Astrocyte of the spinal cord (primary cell): ENCODE measurements at regions not wholly inside any gene's neighbourhood (a gene's known extent, or its start where the extent isn't known, plus 50 kb on each side); places are given as distances from the start of the nearest gene placed in this dataset.

Source experiments
- DNase-seq: peaks from one replicate; pipeline ENCODE4 v3.0.0; 2011; ENCODE audit warnings: low read depth, low spot score
- H3K4me3 ChIP-seq: 2 replicates; pipeline ENCODE4 v1.5.1; 2011; ENCODE audit warnings: low read depth, mild to moderate bottlenecking, low read length, moderate library complexity
- in situ Hi-C: cut with HindIII; loops from 2 replicates; pipeline ENCODE4 v1.10.0; 2017; ENCODE audit warnings: low sequenced_read_pairs
- TF ChIP-seq, protein P1 (sequence below): IDR thresholded peaks from 2 replicates; pipeline ENCODE4 v1.5.1; 2012; ENCODE audit warnings: low read depth, mild to moderate bottlenecking, low read length, inconsistent platforms

DNA sequence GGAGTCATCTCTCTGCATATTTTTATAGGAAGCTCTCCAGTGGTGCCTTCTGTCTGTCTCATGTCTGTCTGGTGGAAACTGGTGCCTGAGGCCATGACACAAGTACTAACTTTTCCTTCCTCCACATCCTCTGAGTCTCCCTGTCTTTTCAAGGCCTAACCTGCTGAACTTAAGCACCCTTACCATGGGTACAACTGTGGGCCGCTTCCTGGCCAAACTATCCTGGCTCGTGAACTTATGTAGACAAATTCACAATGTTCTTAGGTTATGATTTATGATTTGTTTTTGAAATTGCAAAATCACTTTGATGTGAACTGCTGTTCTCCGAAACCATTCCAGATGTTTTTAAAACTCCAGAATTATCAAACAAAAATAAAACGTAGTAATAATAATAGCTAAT lies 804.5 kb upstream of the POU3F3 start:
- no peak for DNase-seq
- TF ChIP-seq, protein P1, sequence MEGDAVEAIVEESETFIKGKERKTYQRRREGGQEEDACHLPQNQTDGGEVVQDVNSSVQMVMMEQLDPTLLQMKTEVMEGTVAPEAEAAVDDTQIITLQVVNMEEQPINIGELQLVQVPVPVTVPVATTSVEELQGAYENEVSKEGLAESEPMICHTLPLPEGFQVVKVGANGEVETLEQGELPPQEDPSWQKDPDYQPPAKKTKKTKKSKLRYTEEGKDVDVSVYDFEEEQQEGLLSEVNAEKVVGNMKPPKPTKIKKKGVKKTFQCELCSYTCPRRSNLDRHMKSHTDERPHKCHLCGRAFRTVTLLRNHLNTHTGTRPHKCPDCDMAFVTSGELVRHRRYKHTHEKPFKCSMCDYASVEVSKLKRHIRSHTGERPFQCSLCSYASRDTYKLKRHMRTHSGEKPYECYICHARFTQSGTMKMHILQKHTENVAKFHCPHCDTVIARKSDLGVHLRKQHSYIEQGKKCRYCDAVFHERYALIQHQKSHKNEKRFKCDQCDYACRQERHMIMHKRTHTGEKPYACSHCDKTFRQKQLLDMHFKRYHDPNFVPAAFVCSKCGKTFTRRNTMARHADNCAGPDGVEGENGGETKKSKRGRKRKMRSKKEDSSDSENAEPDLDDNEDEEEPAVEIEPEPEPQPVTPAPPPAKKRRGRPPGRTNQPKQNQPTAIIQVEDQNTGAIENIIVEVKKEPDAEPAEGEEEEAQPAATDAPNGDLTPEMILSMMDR, result no peak
- in situ Hi-C loops, result no loop called here
- H3K4me3 ChIP-seq, result no peak overlapping the region

- DNase-seq, result no peak
- in situ Hi-C loops, result no loop called here
- TF ChIP-seq, protein P1, result no peak
- no peak overlapping the region for H3K4me3 ChIP-seq
These were observed 803.9 kb upstream of the POU3F3 start for GRCh38 chr2:104049981-104050380.

- DNase-seq, result no peak
- in situ Hi-C loops, result no loop called here
- H3K4me3 ChIP-seq, result no peak overlapping the region
- TF ChIP-seq, protein P1, result no peak
These were observed 803.2 kb upstream of the POU3F3 start for GRCh38 chr2:104050656-104051242.

DNA sequence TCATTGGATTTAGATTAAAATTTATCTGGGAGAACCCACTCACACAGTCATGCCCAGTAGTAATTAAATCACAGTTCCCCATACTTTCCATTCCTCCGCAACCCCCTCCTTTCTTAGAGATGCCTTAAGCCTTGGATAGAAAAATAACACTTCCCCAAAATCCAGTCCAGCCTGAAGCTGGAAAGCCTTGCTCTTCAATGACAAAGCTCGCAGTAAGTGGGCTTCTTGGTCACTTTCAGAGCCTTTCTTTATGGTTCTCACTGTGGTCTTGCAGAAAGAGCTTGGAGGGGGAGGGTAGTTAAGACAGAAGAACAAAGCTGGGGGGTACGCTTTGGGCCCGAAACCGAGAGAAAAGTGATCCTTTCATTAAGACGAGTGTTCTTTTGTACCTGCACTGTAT lies 802.1 kb upstream of the POU3F3 start:
- TF ChIP-seq, protein P1, result no peak
- in situ Hi-C loops, result no loop called here
- H3K4me3 ChIP-seq, result no peak overlapping the region
- no peak for DNase-seq

GRCh38 chr2:104052356-104052755 lies 801.6 kb upstream of the POU3F3 start:
- no peak overlapping the region for H3K4me3 ChIP-seq
- in situ Hi-C loops, result no loop called here

DNA sequence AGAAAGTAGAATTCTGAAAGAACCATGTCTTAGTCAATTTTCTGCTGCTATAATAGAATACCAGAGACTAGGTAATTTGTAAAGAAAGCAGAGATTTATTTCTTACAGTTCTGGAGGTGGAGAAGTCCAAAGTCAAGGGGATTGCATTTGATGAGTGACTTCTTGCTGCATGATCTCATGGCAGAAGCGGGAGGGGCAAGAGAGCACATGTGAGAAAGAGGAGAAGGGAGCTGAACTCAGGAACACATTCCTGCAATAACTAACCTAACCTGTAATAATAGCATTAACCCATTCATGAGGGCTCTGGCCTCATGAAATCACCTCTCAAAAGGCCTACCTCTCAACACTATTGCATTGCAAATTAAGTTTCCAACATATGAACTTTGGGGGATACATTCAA lies 797.5 kb upstream of the POU3F3 start:
- DNase-seq, result no peak
- TF ChIP-seq, protein P1, result no peak
- in situ Hi-C loops, result no loop called here
- H3K4me3 ChIP-seq, result no peak overlapping the region

More at GRCh38 chr2:104052356-104052755, 801.6 kb upstream of the POU3F3 start:
- no peak for DNase-seq
- TF ChIP-seq, protein P1, result no peak
